Activated naive CD4-positive, alpha-beta T cell treated with anti-CD3 and anti-CD28 coated beads for 36 hours (primary cell): ENCODE measurements at regions not wholly inside any gene's neighbourhood (a gene's known extent, or its start where the extent isn't known, plus 50 kb on each side); places are given as distances from the start of the nearest gene placed in this dataset.

ENCODE experiments used
- CTCF ChIA-PET: fragments of 350-600 bp; sonication (Branson Sonifier 250); formaldehyde crosslinking; loops from one replicate; lab custom pipeline; 2021; ENCODE audit warnings: antibody characterized with exemption; lab: Charles Lee
- DNase-seq: peaks from one replicate; pipeline ENCODE4 v3.0.0-alpha.2; 2020
- H3K27ac Mint-ChIP-seq: one replicate; pipeline ENCODE4 v1.8.0; 2021; ENCODE audit warnings: mild to moderate bottlenecking, mixed read lengths
- H3K27me3 Mint-ChIP-seq: one replicate; pipeline ENCODE4 v1.8.0; 2021; ENCODE audit warnings: low read depth, mixed read lengths
- H3K36me3 Mint-ChIP-seq: one replicate; pipeline ENCODE4 v1.8.0; 2021; ENCODE audit warnings: low read depth, mixed read lengths
- H3K4me1 Mint-ChIP-seq: one replicate; pipeline ENCODE4 v1.8.0; 2021; ENCODE audit warnings: low read depth, mixed read lengths
- H3K4me3 Mint-ChIP-seq: one replicate; pipeline ENCODE4 v1.8.0; 2021; ENCODE audit warnings: mild to moderate bottlenecking, moderate library complexity, mixed read lengths
- H3K9me3 Mint-ChIP-seq: one replicate; pipeline ENCODE4 v1.8.0; 2021; ENCODE audit warnings: mixed read lengths
- intact Hi-C: fragments of 100-400 bp; cut with micrococcal nuclease; formaldehyde crosslinking; loops from one replicate; pipeline ENCODE4 v1.15.1; 2023

GRCh38 chr14:61847861-61848260 is 85.6 kb downstream of the SNAPC1 start:
- intact Hi-C loops = no loop called here
- H3K36me3 Mint-ChIP-seq = no peaks in the 10 kb centered on the region
- no peak overlapping the region for H3K4me3 Mint-ChIP-seq
- H3K9me3 Mint-ChIP-seq = no peaks in the 10 kb centered on the region
- CTCF ChIA-PET = interaction anchor here (1.4 to 1.7 kb wide), 2 partner anchors 10 to 46 kb away, joined by 4 to 8 read pairs; no protein-coding TSS in a partner anchor
- no peaks in the 10 kb centered on the region for H3K27me3 Mint-ChIP-seq
- H3K4me1 Mint-ChIP-seq = no peaks in the 10 kb centered on the region
- no peak for DNase-seq
- no peak overlapping the region for H3K27ac Mint-ChIP-seq

GRCh38 chr14:61854898-61855297 is 92.7 kb downstream of the SNAPC1 start:
- Mint-ChIP-seq H3K36me3 (no peaks in the 10 kb centered on the region), H3K4me3 (no peak overlapping the region), H3K27ac (no peak overlapping the region), H3K27me3 (peaks cover 2% of the 10 kb centered on the region), H3K4me1 (no peaks in the 10 kb centered on the region), H3K9me3 (no peaks in the 10 kb centered on the region)
- intact Hi-C loops = no loop called here
- DNase-seq = no peak
- CTCF ChIA-PET = interaction anchor here (0.5 kb wide), 1 partner anchor 134 kb away, joined by 3 read pairs; no protein-coding TSS in a partner anchor

GRCh38 chr14:61860294-61860918 is 98.2 kb downstream of the SNAPC1 start:
- Mint-ChIP-seq H3K27ac (no peak overlapping the region), H3K27me3 (peaks cover 2% of the 10 kb centered on the region)
- CTCF ChIA-PET = interaction anchor here (0.5 to 2.5 kb wide), 19 partner anchors 9 to 1475 kb away, joined by 3 to 18 read pairs (median 3); partner anchors contain the start of gene SNAPC1

GRCh38 chr14:61861320-61861865 is 99.2 kb downstream of the SNAPC1 start:
- no peaks in the 10 kb centered on the region for H3K36me3 Mint-ChIP-seq
- no peak overlapping the region for H3K27ac Mint-ChIP-seq
- H3K27me3 Mint-ChIP-seq = no peaks in the 10 kb centered on the region
- no peak for DNase-seq
- H3K4me1 Mint-ChIP-seq = no peaks in the 10 kb centered on the region
- no peaks in the 10 kb centered on the region for H3K9me3 Mint-ChIP-seq
- intact Hi-C loops = loop anchor here (2.0 kb wide), 1 partner anchor 29 kb away; no protein-coding TSS in a partner anchor
- H3K4me3 Mint-ChIP-seq = no peak overlapping the region
- CTCF ChIA-PET = interaction anchor here (0.6 to 2.5 kb wide), 11 partner anchors 15 to 1474 kb away, joined by 3 to 18 read pairs (median 4); partner anchors contain the start of gene SNAPC1

More at GRCh38 chr14:61860294-61860918, 98.2 kb downstream of the SNAPC1 start:
- no peaks in the 10 kb centered on the region for H3K9me3 Mint-ChIP-seq
- intact Hi-C loops = loop anchor here (1.0 to 2.0 kb wide), 2 partner anchors 30 to 267 kb away; no protein-coding TSS in a partner anchor
- peak; percentile 91 for DNase-seq
- no peaks in the 10 kb centered on the region for H3K4me1 Mint-ChIP-seq
- H3K4me3 Mint-ChIP-seq = no peak overlapping the region
- H3K36me3 Mint-ChIP-seq = no peaks in the 10 kb centered on the region

- intact Hi-C loops = no loop called here
- Mint-ChIP-seq H3K9me3 (no peaks in the 10 kb centered on the region), H3K27me3 (peaks cover 2% of the 10 kb centered on the region), H3K4me1 (peaks cover 7% of the 10 kb centered on the region), H3K4me3 (no peak overlapping the region), H3K36me3 (no peaks in the 10 kb centered on the region), H3K27ac (no peak overlapping the region)
- DNase-seq = no peak
- CTCF ChIA-PET = no interaction called here
Observed at GRCh38 chr14:61864329-61864898, 102.2 kb downstream of the SNAPC1 start.

- H3K27me3 Mint-ChIP-seq = peaks cover 5% of the 10 kb centered on the region
- DNase-seq = no peak
- no peak overlapping the region for H3K27ac Mint-ChIP-seq
Observed at GRCh38 chr14:61866932-61867920, 105.0 kb downstream of the SNAPC1 start.

GRCh38 chr14:61868846-61869245 is 106.6 kb downstream of the SNAPC1 start:
- Mint-ChIP-seq H3K9me3 (peaks cover 12% of the 10 kb centered on the region), H3K27ac (no peak overlapping the region), H3K4me1 (peaks cover 7% of the 10 kb centered on the region), H3K36me3 (no peaks in the 10 kb centered on the region), H3K4me3 (no peak overlapping the region), H3K27me3 (peaks cover 8% of the 10 kb centered on the region)
- no peak for DNase-seq
- CTCF ChIA-PET = interaction anchor here (1.4 kb wide), 1 partner anchor 9 kb away, joined by 4 read pairs; no protein-coding TSS in a partner anchor
- intact Hi-C loops = no loop called here

More at GRCh38 chr14:61866932-61867920, 105.0 kb downstream of the SNAPC1 start:
- H3K4me1 Mint-ChIP-seq = peaks cover 7% of the 10 kb centered on the region
- no peaks in the 10 kb centered on the region for H3K36me3 Mint-ChIP-seq
- intact Hi-C loops = no loop called here
- peaks cover 12% of the 10 kb centered on the region for H3K9me3 Mint-ChIP-seq
- no peak overlapping the region for H3K4me3 Mint-ChIP-seq
- CTCF ChIA-PET = no interaction called here

- H3K27me3 Mint-ChIP-seq = peaks cover 8% of the 10 kb centered on the region
- no peak overlapping the region for H3K4me3 Mint-ChIP-seq
- H3K9me3 Mint-ChIP-seq = peaks cover 12% of the 10 kb centered on the region
- peaks cover 7% of the 10 kb centered on the region for H3K4me1 Mint-ChIP-seq
- DNase-seq = no peak
- CTCF ChIA-PET = interaction anchor here (1.4 kb wide), 1 partner anchor 10 kb away, joined by 4 read pairs; no protein-coding TSS in a partner anchor
- H3K27ac Mint-ChIP-seq = no peak overlapping the region
- intact Hi-C loops = no loop called here
- no peaks in the 10 kb centered on the region for H3K36me3 Mint-ChIP-seq
Observed at GRCh38 chr14:61870163-61870562, 107.9 kb downstream of the SNAPC1 start.

GRCh38 chr14:61872452-61872851 is 110.2 kb downstream of the SNAPC1 start:
- H3K4me3 Mint-ChIP-seq = no peak overlapping the region
- peaks cover 12% of the 10 kb centered on the region for H3K9me3 Mint-ChIP-seq
- intact Hi-C loops = no loop called here
- DNase-seq = no peak
- H3K36me3 Mint-ChIP-seq = no peaks in the 10 kb centered on the region
- H3K27me3 Mint-ChIP-seq = peaks cover 14% of the 10 kb centered on the region
- peaks cover 5% of the 10 kb centered on the region for H3K4me1 Mint-ChIP-seq
- CTCF ChIA-PET = no interaction called here
- no peak overlapping the region for H3K27ac Mint-ChIP-seq

- H3K4me1 Mint-ChIP-seq = no peaks in the 10 kb centered on the region
- intact Hi-C loops = no loop called here
- no peak for DNase-seq
- no peak overlapping the region for H3K27ac Mint-ChIP-seq
- H3K36me3 Mint-ChIP-seq = no peaks in the 10 kb centered on the region
- H3K9me3 Mint-ChIP-seq = peaks cover 8% of the 10 kb centered on the region
- peaks cover 23% of the 10 kb centered on the region for H3K27me3 Mint-ChIP-seq
- CTCF ChIA-PET = interaction anchor here (0.5 to 2.2 kb wide), 2 partner anchors 15 to 606 kb away, joined by 3 to 6 read pairs; no protein-coding TSS in a partner anchor
- no peak overlapping the region for H3K4me3 Mint-ChIP-seq
Observed at GRCh38 chr14:61875483-61875882, 113.3 kb downstream of the SNAPC1 start.

- intact Hi-C loops = no loop called here
- H3K27me3 Mint-ChIP-seq = peaks cover 27% of the 10 kb centered on the region
- H3K4me1 Mint-ChIP-seq = no peaks in the 10 kb centered on the region
- no peak overlapping the region for H3K27ac Mint-ChIP-seq
- CTCF ChIA-PET = interaction anchor here (1.3 to 2.2 kb wide), 2 partner anchors 16 to 249 kb away, joined by 6 read pairs; no protein-coding TSS in a partner anchor
- H3K4me3 Mint-ChIP-seq = no peak overlapping the region
- no peak for DNase-seq
- no peaks in the 10 kb centered on the region for H3K9me3 Mint-ChIP-seq
- no peaks in the 10 kb centered on the region for H3K36me3 Mint-ChIP-seq
Observed at GRCh38 chr14:61876362-61877034, 114.3 kb downstream of the SNAPC1 start.
